Fibroblast of lung (primary cell): ENCODE measurements at regions not wholly inside any gene's neighbourhood (a gene's known extent, or its start where the extent isn't known, plus 50 kb on each side); places are given as distances from the start of the nearest gene placed in this dataset.

Experiments used
- CTCF ChIP-seq, 2 donors: IDR thresholded peaks in 1 of 2; conservative IDR thresholded peaks in 1 of 2; 1 replicate in 1 of 2; 2 replicates in 1 of 2; pipeline ENCODE4 v1.5.1; 2011 to 2012; ENCODE audit warnings: low read length in 2 of 2, control low read depth in 1 of 2, inconsistent platforms in 1 of 2, low read depth in 1 of 2, mild to moderate bottlenecking in 1 of 2
- EZH2 ChIP-seq: IDR thresholded peaks from 2 replicates; pipeline ENCODE4 v1.5.1; 2012; ENCODE audit warnings: low read length, control low read depth, mild to moderate bottlenecking; ENCODE audit errors: missing control alignments

- TF ChIP-seq CTCF (conservative IDR thresholded peaks at IDR 0.05 in 1 of 2, IDR thresholded peaks at IDR 0.05 in 1 of 2; ENCODE audit: low read depth in 1 of 2, low read length in 2 of 2), result no peak
- no peak for TF ChIP-seq EZH2
Observed at GRCh38 chr5:147957901-147958300, 51.6 kb upstream of the C5orf46 start.
